NCI-H187 (cell line): ENCODE measurements at regions not wholly inside any gene's neighbourhood (a gene's known extent, or its start where the extent isn't known, plus 50 kb on each side); places are given as distances from the start of the nearest gene placed in this dataset.

Experiments used
- DNase-seq, 2 experiments: peaks; one replicate each; lab custom pipeline; 2025; lab: John Stamatoyannopoulos, UW

DNA sequence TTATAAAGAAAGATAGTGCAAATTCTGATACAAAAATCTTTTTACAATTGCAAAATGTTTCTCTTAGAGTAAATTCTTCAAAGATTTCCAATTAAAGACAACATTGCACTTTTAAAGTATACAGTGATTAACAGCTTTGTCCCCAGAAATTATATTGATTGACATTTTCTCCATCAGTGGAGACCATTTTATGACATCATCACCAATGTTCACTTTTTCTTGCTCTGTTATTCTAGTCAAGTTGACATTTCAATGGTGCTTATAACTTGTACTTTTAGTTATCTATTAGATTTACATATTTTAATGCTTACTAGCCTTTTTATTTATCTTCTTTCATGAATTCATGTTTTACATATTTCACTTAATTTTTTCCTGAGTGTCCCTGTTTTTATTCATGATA is 524.8 kb downstream of the HAO1 start:
- no peak for DNase-seq

DNA sequence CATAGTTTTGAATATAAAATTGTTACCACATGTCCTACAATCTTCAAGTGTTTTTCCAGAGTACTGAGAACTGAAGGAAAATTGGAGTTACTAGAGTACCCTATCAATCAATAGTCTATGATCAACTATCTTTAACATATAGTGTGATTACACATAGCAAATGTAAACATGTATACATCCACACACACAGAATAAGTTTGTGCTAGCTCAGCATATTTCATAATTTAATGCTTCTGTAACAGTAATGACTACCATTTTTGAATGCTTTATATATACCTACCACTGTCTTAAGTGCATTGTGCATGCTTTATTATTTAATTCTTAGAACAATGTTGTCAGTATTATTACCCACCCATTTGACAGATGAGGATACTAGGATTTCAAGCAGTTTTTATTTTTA is 523.9 kb downstream of the HAO1 start:
- DNase-seq = no peak

DNA sequence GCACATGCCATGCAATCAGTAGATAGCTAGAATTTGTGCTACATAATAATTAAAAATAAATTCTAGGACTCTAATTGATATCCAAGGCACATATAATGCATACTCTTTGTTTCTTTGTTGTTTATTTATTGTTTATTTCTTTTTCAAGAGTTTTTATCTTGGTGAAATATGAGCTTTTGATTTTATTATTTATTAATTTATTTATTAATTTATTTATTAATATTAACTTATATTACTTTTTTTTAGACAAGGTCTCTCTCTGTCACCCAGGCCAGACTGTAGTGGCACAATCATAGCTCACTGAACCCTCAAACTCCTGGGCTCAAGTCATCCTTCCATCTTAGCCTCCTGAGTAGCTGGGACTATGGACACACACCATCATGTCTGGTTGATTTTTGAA is 519.9 kb downstream of the HAO1 start:
- no peak for DNase-seq

DNA sequence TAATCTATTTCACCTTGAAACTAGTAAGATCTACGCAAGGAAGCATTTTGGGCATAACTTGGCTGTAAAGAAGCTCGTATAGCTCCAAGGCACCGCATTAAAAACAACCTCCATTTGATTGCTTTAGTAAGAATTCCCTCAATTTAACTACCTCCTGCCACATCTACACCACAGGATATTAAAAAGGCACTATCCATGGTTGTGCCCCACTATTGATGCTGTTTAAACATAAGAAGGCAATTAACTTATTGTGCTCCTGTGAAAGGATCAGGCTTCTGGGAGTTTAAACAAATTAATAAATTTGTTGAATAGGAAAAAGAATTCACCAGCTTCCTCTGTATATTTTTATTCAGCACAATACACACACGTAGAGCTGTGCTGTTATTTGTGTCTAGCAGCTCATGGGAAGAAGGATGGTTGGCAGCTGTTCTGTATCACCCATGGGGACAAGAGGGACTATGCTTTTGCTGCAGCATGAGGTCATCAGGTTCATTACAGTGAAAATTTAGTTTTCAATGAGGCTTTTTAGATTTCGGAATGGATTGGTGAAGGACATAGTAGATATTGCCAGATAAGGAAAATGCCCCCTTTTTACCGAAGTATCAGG is 513.3 kb downstream of the HAO1 start:
- DNase-seq = no peak

DNA sequence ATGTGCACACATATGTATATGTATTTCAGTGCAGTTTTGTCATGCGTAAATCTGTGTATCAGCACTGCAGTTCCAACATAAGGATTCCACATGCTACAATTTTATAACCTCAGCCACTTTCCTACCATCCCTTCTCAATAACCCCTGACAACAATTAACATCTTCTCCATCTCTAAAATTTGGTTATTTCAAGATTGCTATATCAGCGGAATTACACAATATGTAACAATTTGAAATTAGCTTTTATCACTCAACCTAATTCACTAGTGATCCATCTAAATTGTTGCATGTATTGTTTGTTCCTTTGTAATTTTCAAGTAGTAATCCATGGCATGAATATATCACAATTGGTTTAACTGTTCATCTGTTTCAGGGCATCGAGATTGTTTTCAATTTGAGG is 511.3 kb downstream of the HAO1 start:
- DNase-seq = no peak

- DNase-seq = no peak
These were observed 507.6 kb downstream of the HAO1 start for GRCh38 chr20:7432612-7433011.

GRCh38 chr20:7437311-7437710 is 502.9 kb downstream of the HAO1 start:
- no peak for DNase-seq

DNA sequence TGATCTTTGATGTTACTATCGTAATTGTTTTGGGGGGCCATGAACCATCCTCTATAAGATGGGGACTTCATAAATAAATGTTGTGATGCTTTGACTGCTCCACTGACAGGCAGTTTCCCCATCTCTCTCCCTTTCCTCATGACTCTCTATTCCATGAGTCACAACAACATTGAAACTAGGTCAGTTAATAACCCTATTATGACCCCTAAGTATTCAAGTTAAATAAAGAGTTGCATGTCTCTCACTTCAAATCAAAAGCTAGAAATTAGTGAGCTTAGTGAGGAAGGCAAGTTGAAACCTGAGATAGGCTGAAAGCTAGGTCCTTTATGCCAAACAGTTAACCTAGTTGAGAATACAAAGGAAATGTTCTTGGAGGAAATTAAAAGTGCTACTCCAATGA is 491.0 kb downstream of the HAO1 start:
- no peak for DNase-seq

DNA sequence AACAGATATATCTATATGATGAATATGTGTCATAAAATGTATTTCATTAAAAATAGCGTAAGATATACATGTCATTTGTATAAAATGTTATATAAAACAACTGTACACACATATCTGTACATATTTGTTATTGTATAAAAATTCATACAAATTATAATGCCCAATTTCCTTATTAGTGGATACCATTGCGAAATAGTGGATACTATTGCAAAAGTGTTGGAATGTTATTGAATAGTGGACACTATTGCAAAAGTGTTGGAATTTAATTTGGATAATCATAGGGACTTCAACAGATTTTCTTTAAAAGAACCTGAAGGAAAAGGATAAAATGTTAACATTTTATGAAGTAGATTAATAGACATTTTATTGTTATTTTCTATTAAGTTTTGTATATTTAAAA is 487.4 kb downstream of the HAO1 start:
- DNase-seq = no peak

GRCh38 chr20:7454047-7454446 is 486.2 kb downstream of the HAO1 start:
- DNase-seq = no peak

- DNase-seq = no peak
These were observed 481.8 kb downstream of the HAO1 start for GRCh38 chr20:7458459-7458858.

- DNase-seq = no peak
These were observed 481.2 kb downstream of the HAO1 start for GRCh38 chr20:7459083-7459482.

DNA sequence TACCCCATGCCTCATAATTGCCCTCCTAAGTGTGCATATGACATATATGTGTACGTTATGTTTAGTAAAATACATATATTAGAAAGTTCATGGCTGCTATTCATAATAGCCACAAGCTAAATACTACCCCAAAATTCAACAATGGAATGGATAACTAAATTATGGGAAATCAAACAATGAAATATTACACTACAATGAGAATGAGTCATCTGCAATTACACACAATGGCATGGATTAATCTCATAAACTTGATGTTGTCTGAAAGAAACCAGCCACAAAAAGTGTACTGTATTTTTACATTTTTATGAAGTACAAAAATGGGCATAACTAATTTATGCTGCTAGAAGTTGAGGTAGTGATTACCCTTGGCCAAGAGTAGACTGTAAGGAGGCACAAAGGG is 477.0 kb downstream of the HAO1 start:
- no peak for DNase-seq

DNA sequence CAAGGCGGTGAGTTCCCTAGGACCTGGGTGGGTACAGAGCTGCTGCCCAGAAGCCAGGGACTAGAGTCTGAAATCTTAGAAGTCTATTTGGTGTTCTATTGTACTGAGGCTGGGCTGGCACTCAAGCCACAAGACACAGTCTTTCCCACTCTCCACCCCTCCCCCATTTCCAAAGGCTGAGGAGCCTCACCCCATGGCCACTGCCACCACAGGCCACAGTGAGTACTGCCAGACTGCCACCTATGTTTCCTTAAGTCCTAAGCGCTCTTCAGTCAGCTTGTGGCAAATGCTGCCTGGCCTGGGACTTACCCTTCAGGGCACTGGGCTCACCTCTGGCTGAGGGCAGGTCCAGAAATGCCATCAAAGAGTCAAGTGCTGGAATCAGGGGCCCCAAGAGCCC is 469.3 kb downstream of the HAO1 start:
- no peak for DNase-seq

DNA sequence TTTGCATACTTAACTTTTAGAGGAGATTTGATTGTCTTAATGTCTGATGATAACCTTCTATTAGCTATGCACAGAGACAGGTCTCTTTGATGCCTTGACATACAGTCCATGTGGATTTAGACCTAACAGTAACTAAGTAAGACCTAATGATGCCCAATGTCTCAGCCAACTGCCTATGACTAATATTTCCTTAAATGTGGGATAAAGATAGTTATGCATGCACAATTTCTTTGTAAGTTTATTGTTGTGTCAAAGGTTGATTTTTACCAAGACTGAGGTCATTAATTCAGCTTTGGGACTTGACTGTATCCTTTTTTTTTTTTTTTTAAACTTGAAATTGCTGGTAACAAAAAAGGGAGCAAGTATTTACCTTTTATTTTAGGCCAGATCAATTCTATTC is 450.0 kb downstream of the HAO1 start:
- DNase-seq = no peak

DNA sequence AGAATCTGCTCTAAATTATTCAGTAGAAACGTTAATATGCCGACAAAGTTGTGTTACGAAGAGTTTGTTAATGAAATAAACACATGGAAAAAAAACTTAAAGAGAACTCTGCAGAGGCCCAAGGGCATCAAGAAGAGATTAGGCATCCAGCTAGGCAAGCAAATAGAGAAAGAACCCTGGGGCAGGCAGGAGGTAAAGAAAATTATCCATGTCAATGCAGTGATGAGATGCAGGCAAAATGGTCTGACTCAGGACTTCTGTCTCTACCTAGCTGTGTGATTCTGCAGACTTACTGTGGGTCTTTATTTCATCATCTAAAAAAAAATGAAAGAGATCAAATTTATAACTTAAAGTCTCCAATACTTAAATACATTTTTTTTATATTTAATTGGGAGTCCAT is 448.0 kb downstream of the HAO1 start:
- DNase-seq = no peak

- DNase-seq = no peak
These were observed 446.9 kb downstream of the HAO1 start for GRCh38 chr20:7493311-7493710.

DNA sequence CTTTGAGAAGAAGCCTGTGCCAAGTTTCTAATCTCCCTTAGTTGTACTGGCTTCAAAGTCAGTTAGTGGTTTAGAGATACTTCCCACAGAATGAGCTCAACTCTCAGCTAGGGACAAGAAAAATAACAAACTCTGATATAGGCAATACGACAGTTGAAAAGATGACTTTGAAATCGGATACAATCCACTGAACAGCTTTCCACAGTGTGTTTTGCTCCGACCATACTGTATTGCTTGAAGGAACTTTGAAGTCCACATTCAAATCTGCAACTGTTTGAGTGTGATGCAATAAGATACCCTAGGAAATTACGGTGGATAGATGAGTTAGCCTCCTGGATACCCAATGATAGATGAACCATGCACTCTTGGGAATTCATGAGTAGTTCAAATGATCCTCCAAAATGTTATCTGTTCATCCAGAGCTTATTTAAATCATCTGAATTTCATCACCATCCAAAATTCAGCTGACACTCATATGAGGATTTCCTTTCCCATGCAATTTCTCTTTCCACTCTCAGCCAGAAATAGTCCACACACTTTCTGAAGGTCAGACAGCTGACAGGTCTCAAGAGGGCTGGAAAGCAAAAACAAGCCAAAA is 443.8 kb downstream of the HAO1 start:
- DNase-seq = no peak

DNA sequence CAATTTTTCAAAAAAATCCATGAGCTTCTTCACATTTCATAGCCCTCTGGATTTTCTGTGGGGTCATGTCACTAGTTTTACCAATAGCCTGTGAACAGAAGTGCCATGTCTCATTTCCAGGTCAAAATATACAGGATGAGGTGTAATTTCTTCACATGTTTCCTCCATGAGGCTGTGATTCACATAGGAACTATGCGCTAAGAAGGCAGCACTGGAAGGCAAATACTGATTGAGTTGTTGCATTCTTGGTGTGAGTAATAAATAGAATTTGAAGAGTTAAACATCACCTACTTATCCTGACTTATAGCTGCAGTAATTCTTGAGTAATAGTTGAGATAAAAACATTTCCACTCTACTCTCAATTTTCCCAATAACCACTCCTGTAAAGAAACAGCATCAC is 442.3 kb downstream of the HAO1 start:
- DNase-seq = no peak

DNA sequence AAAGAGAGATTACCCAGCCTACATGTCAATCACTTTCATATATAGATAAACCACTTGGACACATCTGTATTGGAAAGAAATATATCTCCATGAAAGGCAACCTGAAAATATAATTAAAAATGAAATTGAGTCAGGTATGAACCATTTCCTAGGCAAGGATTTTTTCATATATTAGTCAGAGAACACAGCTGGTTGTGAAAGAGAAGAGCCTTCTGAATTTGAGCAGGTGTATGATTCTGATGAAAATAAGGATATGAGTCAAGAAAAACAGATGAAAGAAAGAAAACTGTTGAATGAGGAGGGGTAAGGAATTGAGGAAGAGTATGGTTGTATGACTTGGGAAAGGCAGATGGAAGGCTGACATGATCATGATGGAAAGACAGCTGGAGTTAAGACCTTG is 441.1 kb downstream of the HAO1 start:
- no peak for DNase-seq

- DNase-seq = no peak
These were observed 440.0 kb downstream of the HAO1 start for GRCh38 chr20:7500231-7500663.

- no peak for DNase-seq
These were observed 436.8 kb downstream of the HAO1 start for GRCh38 chr20:7503501-7503900.

DNA sequence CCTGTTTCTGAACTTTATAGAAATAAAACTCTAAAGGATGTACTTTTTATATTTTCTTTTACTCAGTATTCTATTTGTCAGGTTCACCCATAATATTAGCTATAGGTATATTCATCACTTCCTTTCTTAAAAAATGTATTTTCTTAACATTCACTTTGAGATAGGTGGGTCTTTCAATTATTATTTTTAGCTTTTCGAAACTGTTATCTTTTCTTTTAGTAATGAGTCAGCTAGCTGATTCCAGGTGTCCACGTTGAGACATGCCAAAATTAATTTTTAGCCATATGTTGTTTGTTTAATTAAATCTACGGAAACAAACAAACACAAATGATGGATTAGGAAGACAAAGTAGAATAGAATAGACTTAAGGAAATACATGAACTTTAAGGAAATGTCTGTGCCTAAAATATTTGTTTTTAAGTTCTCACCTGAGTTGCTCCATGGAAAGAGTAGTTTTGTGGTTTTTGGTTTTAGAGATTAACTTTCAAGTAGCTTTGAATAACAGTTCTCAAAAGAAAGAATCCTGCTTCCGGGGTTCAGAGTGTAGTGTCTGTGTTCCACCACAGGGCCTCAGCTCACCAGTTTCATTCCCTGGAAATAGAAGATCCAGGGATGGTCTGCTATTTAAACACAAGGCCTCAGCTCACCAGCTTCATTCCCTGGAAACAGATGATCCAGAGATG is 435.0 kb downstream of the HAO1 start:
- no peak for DNase-seq

- no peak for DNase-seq
These were observed 434.4 kb downstream of the HAO1 start for GRCh38 chr20:7505835-7506221.
